Ovary (tissue), 3 donors: ENCODE measurements at regions not wholly inside any gene's neighbourhood (a gene's known extent, or its start where the extent isn't known, plus 50 kb on each side); places are given as distances from the start of the nearest gene placed in this dataset.

Source experiments
- CTCF ChIP-seq, 3 donors: fragments of 450-650 bp in 2 of 3; fragments of 200-600 bp in 1 of 3; IDR thresholded peaks; one replicate each; pipeline versions ENCODE4 v1.5.1 to v1.8.0; 2016 to 2022; ENCODE audit warnings: antibody characterized with exemption in 3 of 3, mild to moderate bottlenecking in 1 of 3
- EP300 ChIP-seq: sonication (generic); formaldehyde crosslinking; IDR thresholded peaks from one replicate; pipeline ENCODE4 v1.6.1; 2017; ENCODE audit warnings: antibody characterized with exemption
- POLR2A ChIP-seq: fragments of 450-650 bp; IDR thresholded peaks from one replicate; pipeline ENCODE4 v1.6.1; 2017; ENCODE audit warnings: antibody characterized with exemption, mild to moderate bottlenecking, moderate library complexity
- donor health status: DM: no; HTN: no; CAD: no.

GRCh38 chr7:85376589-85376988 is 189.7 kb upstream of the SEMA3D start:
- TF ChIP-seq POLR2A (no peak), CTCF (IDR thresholded peaks at IDR 0.05) (no peak), EP300 (no peak)
